ENCODE measurements at regions not wholly inside any gene's neighbourhood (a gene's known extent, or its start where the extent isn't known, plus 50 kb on each side); places are given as distances from the start of the nearest gene placed in this dataset.

DNA sequence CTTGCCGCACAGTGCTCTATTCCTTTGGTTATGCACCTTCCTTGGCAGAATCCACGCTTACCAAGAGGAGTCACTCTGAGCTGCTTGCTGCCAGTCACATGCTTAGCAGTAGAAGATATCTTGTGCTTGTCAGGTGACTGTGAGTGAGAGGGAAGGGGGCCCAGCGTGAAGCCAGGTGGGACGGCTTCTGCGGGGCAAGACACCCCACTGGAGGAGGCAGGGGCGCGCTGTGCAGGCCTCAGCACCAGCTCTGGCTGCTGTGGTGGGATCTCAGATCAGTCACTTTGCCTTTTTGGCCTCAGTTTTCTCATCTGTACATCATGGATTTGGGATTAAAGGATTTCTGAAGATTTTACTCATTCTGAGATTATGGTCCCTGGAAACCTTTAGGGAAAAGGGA is 63.9 kb upstream of the B3GAT1 start:
- Mint-ChIP-seq H3K4me1 (ENCODE audit: low read depth) (no peaks in the 10 kb centered on the region), H3K4me3 (no peak overlapping the region), H3K27me3 (peaks cover 13% of the 10 kb centered on the region), H3K36me3 (no peaks in the 10 kb centered on the region), H3K27ac (no peak overlapping the region), H3K9me3 (ENCODE audit: low read depth) (no peaks in the 10 kb centered on the region)

DNA sequence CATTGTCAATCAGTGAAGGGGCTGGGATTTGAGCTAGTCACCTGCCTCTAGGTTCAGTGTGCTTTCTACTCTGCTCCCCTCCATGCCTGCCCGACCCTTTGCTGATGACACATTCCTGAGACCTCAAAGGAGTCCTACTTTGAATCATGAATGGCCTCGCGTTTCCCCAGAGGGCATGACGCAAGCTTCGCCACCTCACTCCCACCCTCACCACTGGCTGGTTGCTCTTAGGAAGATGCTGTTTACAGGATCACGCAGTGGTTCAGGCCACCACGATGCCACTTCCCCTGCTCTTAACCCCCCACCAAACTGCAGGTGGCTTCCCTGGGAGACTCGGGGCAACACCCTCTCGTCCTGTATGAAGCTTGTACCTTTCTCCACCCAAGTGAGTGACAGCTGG is 62.9 kb upstream of the B3GAT1 start:
- Mint-ChIP-seq H3K4me3 (no peak overlapping the region), H3K4me1 (ENCODE audit: low read depth) (no peaks in the 10 kb centered on the region), H3K27ac (no peak overlapping the region), H3K9me3 (ENCODE audit: low read depth) (no peaks in the 10 kb centered on the region), H3K36me3 (no peaks in the 10 kb centered on the region), H3K27me3 (peaks cover 13% of the 10 kb centered on the region)

DNA sequence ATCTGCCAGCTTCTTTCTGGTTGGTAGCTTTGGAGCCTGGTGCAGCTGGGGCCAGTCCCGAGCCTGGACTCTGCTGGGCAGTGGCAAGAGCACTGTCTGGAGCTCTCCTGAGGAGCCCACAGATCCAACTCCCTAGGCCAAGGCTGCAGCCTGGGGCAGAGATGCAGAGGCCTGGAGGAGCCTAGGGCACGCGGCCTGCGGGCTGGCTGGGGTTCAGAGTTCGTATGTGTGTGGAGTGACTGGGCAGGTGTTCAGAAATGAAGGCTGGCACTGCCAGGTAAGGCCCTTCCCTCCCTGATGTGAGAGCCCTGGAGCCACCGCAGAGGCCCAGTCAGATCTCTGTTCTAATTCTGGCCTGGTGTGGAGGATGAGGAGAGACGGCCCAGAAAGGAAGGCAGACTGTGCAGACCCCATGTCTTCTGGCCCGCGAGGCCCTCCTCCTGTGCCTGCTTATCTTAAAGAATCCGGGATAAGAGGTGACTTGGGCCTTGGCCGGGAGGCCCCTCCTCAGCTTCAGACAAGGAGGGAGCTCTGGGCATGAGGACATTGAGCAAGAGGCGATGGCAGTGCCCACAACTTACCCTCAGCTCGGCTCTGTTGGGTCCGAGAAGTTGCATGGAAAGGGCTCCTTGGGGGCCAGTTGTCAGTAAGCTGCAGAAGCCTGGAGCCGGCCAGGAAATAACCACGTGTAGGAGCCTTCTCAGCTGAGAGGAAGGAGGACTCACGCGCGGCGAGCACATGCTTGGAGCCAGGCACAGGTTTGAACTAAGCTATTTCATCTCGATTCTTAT is 62.2 kb upstream of the B3GAT1 start:
- Mint-ChIP-seq H3K4me3 (no peak overlapping the region), H3K27ac (no peak overlapping the region), H3K9me3 (ENCODE audit: low read depth) (no peaks in the 10 kb centered on the region), H3K4me1 (ENCODE audit: low read depth) (no peaks in the 10 kb centered on the region), H3K27me3 (peaks cover 13% of the 10 kb centered on the region), H3K36me3 (no peaks in the 10 kb centered on the region)

DNA sequence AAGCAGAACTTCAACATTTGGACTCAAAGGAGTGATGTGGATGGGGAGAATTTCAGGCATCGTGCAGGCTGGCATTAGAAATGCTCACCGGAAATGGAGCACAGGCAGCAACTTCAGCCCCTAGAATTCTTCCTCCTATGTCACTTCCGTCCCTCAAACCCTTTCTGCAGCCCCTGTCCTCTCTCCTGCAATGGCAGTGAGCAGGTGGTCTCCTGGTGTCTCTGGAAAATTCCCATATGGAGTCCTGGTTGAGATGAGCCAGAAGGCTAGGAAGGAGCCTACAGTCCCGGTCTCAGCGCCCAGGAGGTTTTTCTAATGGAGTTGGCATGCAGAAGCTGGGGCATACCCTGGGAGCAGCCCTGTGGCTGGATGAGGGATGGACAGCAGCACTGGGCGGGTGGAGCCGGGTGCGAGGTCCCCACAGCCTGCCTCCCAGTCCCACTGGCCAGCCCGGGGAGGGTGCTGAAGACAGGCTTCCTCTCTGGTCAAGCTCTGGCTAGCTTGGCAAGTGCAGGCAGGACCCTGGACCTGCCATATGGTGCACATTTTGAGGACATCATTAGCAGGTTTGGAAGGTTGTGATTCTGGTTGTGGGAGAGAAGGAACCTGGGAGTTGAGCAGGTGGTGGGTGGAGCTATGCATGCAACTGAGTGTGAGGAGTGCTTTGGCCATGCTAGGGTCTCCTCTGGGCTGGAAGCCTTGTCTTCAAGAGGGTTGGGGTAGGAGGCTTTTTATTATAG is 59.8 kb upstream of the B3GAT1 start:
- Mint-ChIP-seq H3K4me3 (no peak overlapping the region), H3K27ac (no peak overlapping the region), H3K9me3 (ENCODE audit: low read depth) (no peaks in the 10 kb centered on the region), H3K4me1 (ENCODE audit: low read depth) (no peaks in the 10 kb centered on the region), H3K27me3 (peaks cover 14% of the 10 kb centered on the region), H3K36me3 (no peaks in the 10 kb centered on the region)

DNA sequence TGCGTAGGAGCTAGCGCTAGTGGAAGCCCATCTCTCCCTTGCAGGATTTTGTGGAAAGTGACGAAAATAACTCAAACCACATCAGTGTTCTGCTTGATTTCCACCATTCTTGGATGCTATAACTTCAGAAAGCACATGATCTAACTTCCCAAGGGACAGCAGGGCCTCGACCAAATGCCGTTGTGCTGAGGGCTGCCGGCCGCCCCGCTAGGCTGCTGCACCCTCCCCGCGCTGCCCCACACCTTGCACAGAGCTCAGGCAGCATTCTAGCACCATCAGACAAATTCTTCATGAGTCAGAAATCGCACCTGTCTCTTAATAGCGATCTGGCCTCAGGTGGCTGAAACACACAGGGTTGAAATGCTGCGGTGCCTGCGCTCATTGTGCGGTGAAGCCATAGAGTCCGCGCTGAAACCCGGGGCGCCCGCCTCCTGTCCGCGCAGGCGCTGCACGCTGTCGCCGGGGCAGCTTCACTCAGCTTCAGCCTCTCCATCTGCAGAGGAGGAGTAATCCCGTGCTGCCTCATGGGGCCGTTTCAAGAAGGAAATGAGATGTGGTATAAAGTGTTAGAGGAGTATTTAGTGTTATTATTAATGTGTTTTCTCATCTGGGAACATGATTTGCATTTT is 59.2 kb upstream of the B3GAT1 start:
- no peaks in the 10 kb centered on the region for H3K9me3 Mint-ChIP-seq (ENCODE audit: low read depth)
- no peaks in the 10 kb centered on the region for H3K36me3 Mint-ChIP-seq
- no peak overlapping the region for H3K4me3 Mint-ChIP-seq
- no peaks in the 10 kb centered on the region for H3K4me1 Mint-ChIP-seq (ENCODE audit: low read depth)
- no peak overlapping the region for H3K27ac Mint-ChIP-seq
- peaks cover 16% of the 10 kb centered on the region for H3K27me3 Mint-ChIP-seq

DNA sequence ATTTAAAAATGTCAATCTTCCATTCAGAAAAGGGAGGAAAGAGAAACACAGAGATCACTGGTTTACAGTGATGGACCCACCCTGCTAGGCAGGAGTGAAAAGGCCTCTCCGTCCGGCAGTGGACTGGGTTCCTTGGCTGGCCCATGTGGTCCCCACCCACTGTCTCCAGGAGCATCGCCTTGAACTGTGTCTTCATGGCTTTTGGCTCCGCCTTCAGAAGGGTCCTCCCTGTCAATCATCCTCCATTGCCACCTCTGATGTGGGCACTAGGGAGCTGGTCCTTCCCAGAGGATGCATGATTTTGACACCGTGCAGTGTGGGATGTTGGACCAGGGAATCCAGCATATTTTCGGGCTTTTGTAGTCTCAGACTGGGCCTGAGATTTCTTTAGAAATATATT is 58.2 kb upstream of the B3GAT1 start:
- H3K27me3 Mint-ChIP-seq, result peaks cover 16% of the 10 kb centered on the region
- no peak overlapping the region for H3K27ac Mint-ChIP-seq
- no peak overlapping the region for H3K4me3 Mint-ChIP-seq
- no peaks in the 10 kb centered on the region for H3K4me1 Mint-ChIP-seq (ENCODE audit: low read depth)
- H3K9me3 Mint-ChIP-seq (ENCODE audit: low read depth), result no peaks in the 10 kb centered on the region
- H3K36me3 Mint-ChIP-seq, result no peaks in the 10 kb centered on the region

DNA sequence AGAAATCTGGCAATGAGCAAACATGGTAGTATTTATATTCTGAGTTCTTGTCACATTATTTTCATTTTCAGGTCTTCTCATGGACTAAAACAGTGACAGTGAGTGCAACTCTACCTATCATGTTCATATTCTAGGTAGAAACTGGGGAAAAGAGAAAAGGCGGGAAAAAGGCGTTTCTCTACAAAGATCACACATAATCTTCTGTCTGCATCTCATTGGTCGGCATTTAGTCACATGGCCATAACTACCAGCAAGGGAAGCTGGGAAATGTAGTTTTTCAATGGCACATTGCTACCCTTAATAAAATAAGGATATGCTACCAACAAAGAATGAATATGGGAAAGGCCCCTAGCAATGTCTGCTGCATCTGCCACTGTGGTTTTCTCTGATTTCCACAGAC is 57.6 kb upstream of the B3GAT1 start:
- H3K4me3 Mint-ChIP-seq, result no peak overlapping the region

DNA sequence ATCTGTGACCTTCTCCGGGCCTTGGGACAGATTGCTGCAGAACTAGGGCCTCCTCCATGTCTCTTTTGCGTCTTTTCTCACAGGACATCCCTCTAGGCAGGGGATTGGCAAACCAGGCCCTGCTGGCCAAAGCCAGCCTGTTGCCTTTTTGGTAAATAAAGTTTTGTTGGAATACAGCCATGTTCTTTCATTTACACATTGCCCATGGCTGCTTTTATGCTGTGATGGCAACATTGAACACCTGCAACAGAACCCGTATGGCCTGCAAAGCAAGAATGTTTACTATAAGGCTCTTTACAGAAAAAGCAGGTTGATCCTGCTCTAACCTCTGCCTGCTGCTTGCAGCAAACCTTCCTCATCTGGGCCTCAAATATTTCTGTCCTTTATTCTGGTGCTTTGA is 56.8 kb upstream of the B3GAT1 start:
- peaks cover 20% of the 10 kb centered on the region for H3K27me3 Mint-ChIP-seq
- H3K27ac Mint-ChIP-seq, result no peak overlapping the region
- H3K4me3 Mint-ChIP-seq, result no peak overlapping the region
- H3K9me3 Mint-ChIP-seq (ENCODE audit: low read depth), result no peaks in the 10 kb centered on the region
- no peaks in the 10 kb centered on the region for H3K4me1 Mint-ChIP-seq (ENCODE audit: low read depth)
- H3K36me3 Mint-ChIP-seq, result no peaks in the 10 kb centered on the region

More for the DNA sequence above, 57.6 kb upstream of the B3GAT1 start:
- Mint-ChIP-seq H3K36me3 (no peaks in the 10 kb centered on the region), H3K27ac (no peak overlapping the region), H3K4me1 (ENCODE audit: low read depth) (no peaks in the 10 kb centered on the region), H3K9me3 (ENCODE audit: low read depth) (no peaks in the 10 kb centered on the region), H3K27me3 (peaks cover 18% of the 10 kb centered on the region)

DNA sequence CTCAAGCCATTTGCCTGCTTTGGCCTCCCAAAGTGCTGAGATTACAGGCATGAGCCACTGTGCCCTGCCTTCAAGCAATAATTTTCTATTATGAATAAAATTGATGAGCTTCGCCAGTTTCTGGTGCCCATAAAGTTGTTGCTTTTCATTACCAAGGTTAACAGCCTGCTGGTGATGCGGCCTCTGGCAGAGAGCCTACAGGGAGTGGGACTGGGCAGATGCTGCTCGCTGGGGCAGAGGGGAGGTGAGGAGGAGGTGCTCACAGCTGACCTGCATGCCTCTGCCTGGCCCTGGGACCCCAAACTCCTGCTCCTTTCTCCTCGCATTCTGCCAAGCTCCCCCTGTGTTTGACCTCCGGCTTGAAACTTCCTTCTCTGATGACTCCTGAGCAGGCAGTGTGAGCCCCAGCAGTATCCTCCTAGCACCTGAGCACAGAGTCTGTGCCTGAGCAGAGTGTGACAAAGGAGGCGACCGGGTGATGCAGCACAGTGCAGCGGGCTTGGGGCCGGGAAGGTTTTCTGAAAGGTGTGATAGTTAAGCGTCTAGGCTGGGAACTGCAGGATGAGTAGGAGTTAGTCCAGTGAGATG is 56.1 kb upstream of the B3GAT1 start:
- peaks cover 16% of the 10 kb centered on the region for H3K27me3 Mint-ChIP-seq
- no peaks in the 10 kb centered on the region for H3K36me3 Mint-ChIP-seq
- no peaks in the 10 kb centered on the region for H3K4me1 Mint-ChIP-seq (ENCODE audit: low read depth)

DNA sequence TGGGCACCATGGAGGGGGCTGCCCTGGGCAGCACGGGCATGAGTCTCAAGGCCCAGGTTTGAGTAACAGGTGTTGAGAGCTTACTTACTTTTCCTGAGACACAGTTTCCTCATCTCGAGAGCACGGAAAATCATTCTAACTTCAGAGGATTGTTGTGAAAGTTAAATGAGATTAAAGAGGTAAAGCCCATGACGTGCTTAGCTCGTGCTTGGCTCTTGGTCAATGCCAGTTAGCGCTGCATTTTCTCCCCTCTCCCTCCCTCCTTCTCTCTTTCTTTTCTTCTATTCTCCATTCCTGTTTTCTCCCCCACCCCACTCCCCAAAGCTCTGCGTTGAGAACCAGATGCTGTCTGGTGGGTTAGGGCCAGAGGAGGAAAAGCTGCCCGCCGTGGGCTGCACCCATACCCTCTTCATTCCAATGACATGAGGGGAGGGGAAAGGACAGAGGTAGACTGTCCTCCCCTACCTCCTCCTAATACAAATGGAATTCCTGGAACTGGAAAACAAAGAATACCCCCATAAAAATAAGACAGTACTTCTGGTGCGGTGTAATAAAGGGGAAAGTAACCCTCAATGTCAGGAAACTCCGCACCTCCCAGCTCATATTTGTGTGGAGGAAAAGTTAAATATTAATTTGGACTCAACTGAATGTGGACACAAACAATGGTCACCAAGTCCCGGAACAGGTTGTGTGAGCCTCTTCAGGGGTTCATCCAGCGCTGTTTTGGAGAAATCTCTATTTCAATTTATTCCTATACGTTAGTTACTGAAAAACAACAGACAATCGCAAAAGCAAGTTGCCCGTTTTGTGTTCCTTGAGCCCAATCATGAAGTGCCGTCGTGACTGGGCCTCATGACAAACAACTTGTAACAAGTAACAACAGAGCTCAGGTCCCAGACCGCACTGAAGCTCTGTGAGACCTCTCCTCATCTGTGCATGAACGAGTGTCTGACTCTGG is 54.8 kb upstream of the B3GAT1 start:
- Mint-ChIP-seq H3K27ac (no peak overlapping the region), H3K4me3 (no peak overlapping the region)

More for the DNA sequence above, 56.1 kb upstream of the B3GAT1 start:
- H3K9me3 Mint-ChIP-seq (ENCODE audit: low read depth), result no peaks in the 10 kb centered on the region
- H3K4me3 Mint-ChIP-seq, result no peak overlapping the region
- no peak overlapping the region for H3K27ac Mint-ChIP-seq

DNA sequence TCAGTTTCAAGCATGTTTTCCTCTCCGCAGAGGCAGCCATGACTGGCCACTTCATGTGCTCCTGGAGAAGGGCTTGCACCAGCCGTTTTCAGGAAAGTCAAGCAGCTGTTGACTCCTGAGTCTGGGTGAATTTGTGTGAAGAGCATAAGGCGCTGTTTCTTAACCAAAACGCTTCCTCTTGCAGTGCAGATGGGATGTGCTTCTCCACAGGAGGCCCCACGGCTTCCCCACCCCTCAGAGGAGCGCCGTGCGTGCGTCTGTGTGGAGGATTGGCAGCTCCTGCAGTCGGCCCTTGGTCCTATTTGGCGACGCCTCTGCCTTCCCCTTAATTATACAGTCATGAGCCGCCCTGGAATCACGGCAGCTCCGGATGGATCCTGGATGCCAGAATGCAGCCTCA is 54.1 kb upstream of the B3GAT1 start:
- H3K27me3 Mint-ChIP-seq, result peaks cover 14% of the 10 kb centered on the region
- H3K9me3 Mint-ChIP-seq (ENCODE audit: low read depth), result no peaks in the 10 kb centered on the region

More for the DNA sequence above, 54.8 kb upstream of the B3GAT1 start:
- no peaks in the 10 kb centered on the region for H3K36me3 Mint-ChIP-seq
- H3K27me3 Mint-ChIP-seq, result peaks cover 11% of the 10 kb centered on the region
- H3K9me3 Mint-ChIP-seq (ENCODE audit: low read depth), result no peaks in the 10 kb centered on the region
- no peaks in the 10 kb centered on the region for H3K4me1 Mint-ChIP-seq (ENCODE audit: low read depth)

DNA sequence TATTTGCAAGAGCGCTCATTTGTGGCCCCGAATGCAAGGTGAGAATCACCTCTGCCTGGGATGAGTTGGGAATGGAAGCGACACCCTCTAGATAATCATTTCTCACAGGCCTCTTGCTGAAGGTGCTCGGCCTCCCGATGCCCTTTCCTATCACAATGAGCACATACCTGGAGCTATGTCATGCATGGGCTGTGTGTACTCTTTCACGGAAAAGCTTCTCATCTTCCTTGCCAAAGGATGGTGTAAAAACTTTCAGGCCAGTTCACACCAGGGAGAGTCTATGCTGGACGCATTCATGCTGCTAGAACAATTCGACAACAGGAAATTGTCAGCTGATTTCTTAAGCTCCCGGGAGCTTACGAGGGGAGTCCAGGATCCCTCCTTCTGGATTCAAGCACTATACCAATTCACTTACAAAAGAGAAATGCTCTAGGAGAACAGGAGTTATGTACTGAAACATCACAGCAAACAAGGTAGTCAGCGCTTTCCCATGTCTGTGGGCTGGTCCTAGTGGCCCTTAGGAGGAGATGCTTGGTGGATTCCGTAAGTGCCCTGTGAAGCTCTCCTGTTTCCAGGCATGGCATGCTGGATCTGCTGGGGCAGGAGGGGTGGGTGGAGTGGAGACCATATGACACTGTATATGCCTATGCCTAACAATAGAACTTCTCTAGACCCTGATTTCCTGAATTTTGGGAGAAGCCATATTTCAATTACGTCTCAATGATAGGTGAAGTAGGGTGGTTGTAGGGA is 53.1 kb upstream of the B3GAT1 start:
- H3K27me3 Mint-ChIP-seq, result peaks cover 14% of the 10 kb centered on the region
- no peaks in the 10 kb centered on the region for H3K36me3 Mint-ChIP-seq
- no peak overlapping the region for H3K27ac Mint-ChIP-seq
- H3K4me1 Mint-ChIP-seq (ENCODE audit: low read depth), result no peaks in the 10 kb centered on the region
- no peaks in the 10 kb centered on the region for H3K9me3 Mint-ChIP-seq (ENCODE audit: low read depth)
- no peak overlapping the region for H3K4me3 Mint-ChIP-seq

More for the DNA sequence above, 54.1 kb upstream of the B3GAT1 start:
- Mint-ChIP-seq H3K36me3 (no peaks in the 10 kb centered on the region), H3K27ac (no peak overlapping the region), H3K4me1 (ENCODE audit: low read depth) (no peaks in the 10 kb centered on the region), H3K4me3 (no peak overlapping the region)

DNA sequence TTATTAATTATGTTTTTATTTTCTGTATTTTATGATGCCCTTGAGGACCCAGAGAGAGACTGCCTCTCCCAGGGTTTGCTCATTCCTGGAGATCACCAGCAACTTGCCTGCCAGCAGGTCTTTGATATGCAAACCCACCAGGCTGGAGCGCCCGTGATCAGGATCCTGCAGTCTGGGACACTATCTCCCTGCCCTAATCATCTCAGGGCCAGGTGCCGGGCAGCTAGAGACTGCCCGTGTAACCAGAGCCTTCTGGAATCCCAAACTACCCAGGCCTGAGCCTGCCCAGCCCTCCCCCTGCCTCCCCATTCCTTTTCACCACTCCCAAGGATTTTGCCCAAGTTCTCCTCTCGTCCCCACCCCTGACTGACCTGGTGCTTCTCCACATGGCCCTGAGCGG is 52.2 kb upstream of the B3GAT1 start:
- H3K36me3 Mint-ChIP-seq, result no peaks in the 10 kb centered on the region
- H3K4me1 Mint-ChIP-seq (ENCODE audit: low read depth), result no peaks in the 10 kb centered on the region
- no peak overlapping the region for H3K27ac Mint-ChIP-seq
- no peak overlapping the region for H3K4me3 Mint-ChIP-seq
- no peaks in the 10 kb centered on the region for H3K9me3 Mint-ChIP-seq (ENCODE audit: low read depth)
- peaks cover 14% of the 10 kb centered on the region for H3K27me3 Mint-ChIP-seq

DNA sequence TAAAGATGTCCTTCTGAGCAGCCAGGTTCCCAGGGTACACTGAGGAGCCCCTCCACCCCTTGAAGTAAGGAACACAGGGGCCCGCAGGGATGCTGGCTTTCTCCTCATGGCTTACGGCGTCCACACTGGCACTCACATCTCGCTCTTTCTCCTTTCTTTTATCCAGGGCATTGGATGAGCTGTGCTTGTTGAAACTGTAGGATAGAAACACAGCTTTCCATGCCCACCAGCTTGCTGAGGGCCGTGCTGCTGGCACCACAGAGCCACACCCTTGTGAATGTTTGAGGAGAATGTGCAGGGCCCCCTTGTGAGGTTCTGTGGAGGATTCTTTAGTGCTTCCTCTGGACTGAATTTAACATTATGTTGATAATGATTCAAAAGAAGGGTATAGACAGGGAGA is 51.7 kb upstream of the B3GAT1 start:
- H3K4me1 Mint-ChIP-seq (ENCODE audit: low read depth), result no peaks in the 10 kb centered on the region
- no peak overlapping the region for H3K27ac Mint-ChIP-seq
- no peak overlapping the region for H3K4me3 Mint-ChIP-seq
- H3K36me3 Mint-ChIP-seq, result no peaks in the 10 kb centered on the region
- H3K9me3 Mint-ChIP-seq (ENCODE audit: low read depth), result no peaks in the 10 kb centered on the region
- peaks cover 14% of the 10 kb centered on the region for H3K27me3 Mint-ChIP-seq

Measured in activated naive CD8-positive, alpha-beta T cell (primary cell).